ENCODE measurements at regions not wholly inside any gene's neighbourhood (a gene's known extent, or its start where the extent isn't known, plus 50 kb on each side); places are given as distances from the start of the nearest gene placed in this dataset.

DNA sequence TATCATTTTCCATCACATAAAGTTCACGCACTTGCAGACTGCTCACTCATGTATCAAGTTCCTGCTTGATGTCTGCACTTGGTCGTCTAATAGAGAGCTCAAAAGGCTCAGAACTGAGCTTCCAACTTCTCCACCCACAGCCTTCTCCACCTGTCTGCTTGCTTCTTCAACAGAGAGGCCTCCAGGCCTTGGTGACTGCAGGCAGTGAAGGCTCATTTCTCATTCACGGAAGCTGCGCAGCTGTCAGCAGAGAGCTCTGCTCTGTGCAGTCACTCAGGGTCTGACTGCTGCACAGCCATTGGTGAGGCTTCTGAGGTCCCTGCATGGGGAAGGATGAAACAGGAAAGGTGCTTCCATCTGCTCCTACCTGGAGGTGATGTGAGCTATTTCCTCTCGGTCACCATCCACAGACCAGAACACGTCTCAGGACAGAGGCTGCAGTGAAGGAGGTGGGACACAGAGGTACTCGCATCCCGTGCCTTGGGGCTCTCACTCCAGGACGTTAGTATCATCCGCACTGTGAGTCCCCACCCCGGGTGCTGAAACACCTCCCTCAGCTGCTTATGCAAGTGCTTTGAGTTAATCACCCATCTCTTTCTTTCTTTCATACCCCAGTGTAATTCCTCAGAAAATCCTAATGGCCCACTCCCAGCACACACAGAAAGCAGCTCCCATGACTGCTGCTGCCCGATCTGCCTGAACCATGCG is 126.2 kb downstream of the TMEM18 start:
- DNase-seq: no peak

DNA sequence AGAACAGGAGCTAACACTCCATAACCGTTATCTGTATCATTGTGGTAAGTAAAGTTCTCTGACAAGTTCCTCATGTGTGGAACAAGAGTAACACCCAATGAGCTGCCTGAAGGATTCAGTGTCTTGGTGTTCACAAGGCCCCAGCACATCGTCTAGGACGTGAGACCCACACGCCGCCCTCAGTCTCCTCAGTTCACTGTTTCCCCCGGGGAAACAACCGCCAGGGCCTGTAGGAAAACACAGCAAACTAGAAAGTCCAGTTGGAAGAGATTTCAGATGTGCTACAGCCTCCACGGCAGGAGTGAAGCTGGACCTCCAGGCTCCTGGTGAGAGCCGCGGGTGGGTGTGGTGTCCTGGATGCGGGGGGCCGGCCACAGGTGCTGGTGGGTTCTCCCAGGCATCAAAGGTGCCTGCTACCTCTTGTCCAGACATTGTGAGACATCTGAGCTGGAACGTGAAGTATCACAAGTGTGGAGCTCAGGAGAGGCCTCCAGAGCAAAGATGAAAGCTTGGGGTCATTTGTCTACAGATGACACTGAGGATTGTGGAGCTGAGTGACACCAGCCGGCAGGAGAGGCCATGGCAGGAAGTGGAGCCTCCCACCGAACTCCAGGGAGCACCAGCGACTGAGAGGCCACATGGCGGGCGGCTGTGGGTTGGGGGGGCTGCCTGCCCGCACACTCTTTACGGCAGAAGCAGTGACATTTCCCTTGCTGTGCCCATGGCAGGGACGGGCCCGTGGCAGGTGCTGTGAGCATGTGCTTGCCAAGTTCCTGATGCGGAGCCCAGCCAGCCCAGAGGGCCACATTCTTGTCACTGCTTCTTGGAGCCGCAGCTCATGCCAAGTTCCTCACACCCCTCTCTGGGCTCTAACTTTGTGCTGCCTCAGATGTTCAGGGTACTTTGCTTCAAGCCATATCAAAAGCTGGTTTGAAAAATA is 131.2 kb downstream of the TMEM18 start:
- no peak for DNase-seq

DNA sequence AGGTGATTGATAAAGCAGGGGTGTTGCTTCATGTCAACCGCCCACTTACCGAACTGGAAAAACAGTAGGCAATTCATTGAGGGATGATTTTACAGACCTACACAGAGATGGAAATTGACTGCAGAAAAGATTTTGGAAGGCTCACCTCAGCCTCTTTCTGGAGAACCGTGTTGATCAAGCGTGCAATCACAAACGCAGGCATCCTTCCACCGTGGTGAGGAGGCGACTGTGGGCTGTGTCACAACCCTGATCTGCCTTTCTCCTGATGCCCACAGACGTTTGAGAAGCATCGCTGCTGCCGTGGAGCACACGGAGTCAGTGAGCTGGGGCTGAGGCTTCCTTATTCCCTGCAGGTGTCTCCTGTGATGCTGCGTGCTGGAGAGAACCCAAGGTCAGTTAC is 132.0 kb downstream of the TMEM18 start:
- DNase-seq: no peak

DNA sequence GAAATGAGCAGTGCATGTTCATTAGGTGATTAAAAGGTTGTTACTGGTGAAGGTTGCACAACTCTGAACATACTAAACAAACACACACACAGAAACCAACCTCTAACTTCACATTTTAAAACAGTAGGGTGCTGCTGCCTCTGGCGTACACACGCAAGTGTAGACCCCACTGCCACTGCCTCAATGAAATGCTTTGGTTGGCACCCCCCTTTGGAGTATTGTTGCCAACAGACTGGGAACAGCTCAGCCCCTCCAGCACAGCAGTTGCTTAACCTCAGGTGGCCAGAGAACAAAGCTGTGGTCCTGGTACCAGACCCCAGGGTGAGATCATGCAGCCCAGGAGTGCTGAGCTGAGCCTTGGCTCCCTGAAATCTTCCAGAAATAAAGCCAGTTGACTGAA is 138.6 kb downstream of the TMEM18 start:
- DNase-seq: no peak

DNA sequence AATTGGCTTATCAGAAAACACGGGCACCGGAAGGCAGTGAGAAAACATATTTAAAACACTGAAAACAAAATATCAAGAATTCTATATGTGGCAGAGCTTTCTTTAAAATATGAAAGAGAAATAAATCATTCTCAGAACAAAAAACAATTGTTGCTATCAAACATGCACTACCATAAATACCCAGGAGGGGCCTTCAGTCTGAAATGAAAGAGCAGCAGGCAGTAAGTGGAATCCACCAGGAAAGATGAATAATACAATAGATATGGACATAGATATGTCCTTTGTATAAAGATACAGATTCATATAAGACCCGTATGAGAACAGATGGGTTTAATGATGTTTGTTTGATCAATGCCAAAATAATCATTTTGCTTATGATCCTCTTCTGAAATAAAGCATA is 142.0 kb downstream of the TMEM18 start:
- DNase-seq: no peak

DNA sequence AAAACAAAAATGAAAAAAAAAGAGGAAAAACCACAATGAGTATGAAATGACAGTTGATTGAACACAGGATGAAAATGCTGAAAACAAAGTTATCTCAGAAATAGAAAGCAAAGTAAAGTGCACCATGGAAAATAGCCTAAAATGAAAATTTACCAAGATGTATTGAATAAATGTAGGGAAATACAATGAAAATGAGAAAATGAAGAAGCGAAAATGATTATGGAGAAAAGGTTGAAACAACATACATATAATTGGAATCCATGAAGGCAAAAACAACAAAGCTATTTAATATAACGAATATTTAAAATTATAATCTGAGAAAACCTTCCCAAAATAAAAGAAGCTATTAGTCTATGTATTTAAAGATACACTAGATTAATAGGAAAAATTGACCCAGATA is 147.4 kb downstream of the TMEM18 start:
- DNase-seq: no peak

DNA sequence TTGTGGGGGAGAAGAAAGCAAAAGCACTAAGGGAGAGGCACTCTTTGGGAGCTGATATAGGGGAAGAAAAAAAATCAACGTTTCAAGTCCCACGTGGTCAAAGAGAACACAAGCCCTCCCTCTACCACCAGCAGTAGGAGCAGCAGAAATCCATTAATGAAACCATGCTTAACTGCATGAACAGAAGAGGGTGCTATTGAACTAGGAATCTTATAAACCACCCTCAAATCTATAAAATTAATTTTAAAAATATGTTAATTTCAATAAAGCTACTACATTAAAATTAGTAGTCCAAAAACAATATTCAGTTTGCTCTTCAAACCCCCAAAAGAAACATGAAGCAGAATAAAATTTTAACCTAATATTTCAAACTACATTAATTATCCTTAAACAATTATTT is 147.8 kb downstream of the TMEM18 start:
- DNase-seq: no peak

GRCh38 chr2:527581-527980 is 149.6 kb downstream of the TMEM18 start:
- no peak for DNase-seq

DNA sequence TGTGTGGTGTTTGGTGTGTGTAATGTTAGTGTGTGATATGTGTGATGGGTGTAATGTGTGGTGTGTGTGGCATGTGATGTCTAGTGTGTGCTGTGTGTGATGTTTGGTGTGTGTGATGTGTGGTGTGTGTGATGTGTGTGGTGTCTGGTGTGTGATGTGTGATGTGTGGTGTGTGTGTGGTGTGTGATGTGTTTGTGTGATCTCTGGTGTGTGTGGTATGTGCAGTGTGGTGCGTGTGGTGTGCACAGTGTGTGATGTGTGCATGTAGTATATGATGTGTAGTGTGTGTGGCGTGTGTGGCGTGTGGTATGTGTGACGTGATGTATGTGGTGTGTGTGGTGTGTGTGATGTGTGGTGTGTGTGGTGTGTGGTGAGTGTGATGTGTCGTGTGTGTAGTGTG is 150.3 kb downstream of the TMEM18 start:
- DNase-seq: no peak

DNA sequence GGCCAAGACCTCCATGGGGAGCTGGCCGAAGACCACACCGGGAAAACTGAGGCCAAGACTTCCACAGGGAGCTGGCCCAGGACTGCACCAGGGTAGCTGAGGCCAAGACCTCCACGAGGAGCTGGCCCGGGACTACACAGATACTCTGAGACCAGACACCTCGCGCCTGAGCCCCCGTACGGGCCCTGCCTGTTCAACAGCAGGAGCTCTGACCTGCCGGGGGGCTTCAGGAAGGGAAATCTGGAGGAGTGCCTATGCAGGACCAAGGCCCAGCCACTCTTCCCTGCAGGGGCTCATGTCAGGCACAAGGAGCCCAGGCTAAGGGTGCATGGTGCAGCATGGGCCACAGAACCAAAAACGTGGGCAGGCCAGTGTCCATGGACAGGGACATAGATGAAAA is 151.6 kb downstream of the TMEM18 start:
- no peak for DNase-seq

DNA sequence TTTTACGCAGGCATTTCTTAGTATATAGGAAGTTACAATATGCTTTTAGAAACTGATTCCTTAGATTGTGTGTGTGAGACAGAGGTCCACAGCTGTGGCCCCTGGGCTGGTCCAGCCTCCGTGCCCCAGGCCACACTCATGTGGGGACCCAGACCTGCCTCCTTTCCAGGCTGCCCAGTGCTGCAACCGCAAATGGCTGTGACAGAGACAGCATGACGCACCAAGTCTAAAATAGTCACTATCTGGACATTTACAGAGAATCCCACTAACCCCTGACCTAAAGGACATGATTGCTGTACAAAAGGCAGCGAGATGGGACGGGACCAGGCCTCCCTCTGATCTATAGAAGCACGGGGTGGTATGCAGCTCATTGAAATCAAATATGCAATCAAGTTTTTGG is 152.2 kb downstream of the TMEM18 start:
- no peak for DNase-seq

DNA sequence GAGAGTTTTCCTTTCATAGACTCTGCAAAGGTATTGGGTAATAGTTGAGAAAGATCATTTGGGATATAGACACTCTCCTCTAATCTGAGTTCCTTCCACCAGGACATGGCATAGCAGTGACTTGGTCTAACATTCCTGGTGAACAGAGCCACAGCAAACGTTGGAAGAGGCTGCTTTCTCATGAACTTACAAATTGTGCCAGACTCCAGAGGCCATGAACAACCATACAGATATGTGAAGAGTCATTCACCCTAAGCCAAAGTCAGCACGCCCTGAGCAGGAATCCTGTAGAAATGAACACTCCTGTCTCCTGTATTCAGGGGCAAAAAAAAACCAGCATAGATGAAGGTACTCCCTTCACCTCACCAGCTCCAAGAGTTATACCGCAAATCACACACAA is 152.8 kb downstream of the TMEM18 start:
- no peak for DNase-seq

GRCh38 chr2:523698-524270 is 153.4 kb downstream of the TMEM18 start:
- DNase-seq: no peak

DNA sequence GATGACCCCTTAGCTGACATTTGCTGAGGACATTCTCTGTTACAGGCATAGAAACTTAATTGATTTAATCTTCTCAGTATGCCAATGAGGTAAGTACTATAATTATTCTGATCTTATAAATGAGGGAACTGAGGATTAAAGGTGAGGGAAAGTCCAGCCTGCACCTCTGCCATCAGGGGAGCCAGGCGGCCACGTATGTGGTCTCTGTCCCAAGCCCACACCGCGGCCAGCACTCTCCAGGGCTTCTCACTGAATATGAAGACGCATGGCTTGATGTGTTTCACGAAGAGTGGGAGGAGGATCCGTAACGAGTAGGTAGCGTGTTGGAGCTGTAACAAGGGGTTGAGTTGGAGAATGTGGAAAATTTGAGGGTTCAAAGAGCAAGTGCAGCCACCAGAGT is 154.4 kb downstream of the TMEM18 start:
- no peak for DNase-seq

DNA sequence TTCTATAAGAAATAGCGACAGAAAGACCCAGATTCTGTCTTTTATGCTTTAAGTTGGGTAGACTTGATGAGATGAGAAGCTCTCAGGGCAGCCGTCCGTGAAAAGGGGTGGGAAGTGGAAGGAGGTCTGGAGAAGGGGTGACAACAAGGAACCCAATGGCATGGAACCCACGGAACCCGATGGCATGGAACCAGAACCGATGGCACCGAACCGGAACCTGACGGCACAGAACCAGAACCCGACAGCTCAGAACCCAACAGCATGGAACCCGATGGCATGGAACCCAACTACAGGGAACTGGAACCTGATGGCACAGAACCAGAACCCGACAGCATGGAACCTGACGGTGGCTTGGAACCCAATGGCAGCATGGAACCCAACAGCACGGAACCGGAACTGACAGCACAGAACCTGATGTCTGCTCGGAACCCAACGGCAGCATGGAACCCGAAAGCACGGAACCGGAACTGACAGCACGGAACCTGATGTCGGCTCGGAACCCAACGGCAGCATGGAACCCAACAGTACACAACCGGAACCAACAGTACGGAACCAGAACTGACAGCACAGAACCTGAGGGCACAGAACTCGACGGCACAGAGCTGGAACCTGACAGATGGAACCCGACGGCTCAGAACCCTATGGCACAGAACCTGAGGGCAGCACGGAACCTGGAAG is 155.2 kb downstream of the TMEM18 start:
- no peak for DNase-seq

DNA sequence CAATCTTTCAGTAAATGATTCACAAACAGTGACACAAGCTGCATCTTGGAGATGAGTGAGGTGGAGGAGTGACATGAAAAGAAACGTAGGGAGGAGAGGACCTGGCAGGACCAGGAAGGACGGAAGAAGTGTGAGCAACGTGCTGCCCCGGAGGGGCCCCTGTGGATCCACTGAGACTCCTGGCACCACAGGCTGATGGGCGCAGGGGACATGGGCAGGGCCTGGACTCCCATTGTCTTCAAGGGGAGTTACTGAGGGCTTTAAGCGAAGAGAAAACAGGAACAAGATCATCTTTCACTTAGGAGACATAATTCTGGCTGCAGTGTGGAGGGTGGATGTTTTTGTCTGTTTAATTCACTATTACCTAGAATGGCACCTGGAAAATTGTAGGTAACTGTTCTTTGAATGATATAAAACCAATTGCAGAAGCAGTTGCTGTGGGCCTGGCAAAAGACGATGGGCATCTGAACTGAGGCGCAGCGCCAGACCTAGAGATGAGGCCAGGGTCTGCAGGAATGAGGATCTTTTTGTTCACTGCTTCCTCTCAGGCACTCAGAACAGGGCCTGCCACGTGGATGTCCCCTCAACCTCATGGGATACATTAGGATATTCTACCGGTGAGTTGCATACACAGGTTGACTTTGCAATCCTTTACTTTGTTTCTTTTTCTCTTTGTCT is 156.4 kb downstream of the TMEM18 start:
- no peak for DNase-seq

DNA sequence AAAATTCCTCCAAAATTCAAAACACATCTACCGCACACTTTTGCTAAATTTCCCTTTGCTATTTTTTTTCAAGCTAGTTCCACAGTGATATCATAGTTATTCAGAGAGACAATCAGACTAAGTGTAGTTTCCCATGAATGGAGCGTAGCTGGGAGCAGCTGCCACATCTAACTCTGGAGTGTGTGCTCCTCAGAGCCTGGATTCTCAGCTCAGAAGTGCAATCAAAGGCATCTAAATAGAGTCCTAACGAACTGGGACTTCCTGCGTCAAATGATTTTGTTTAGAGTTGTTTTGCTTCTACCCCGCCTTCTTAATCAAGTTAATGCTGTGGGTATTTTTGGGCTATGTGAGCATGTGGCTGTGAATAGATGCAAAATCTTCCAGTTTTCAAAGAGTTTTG is 160.3 kb downstream of the TMEM18 start:
- no peak for DNase-seq

DNA sequence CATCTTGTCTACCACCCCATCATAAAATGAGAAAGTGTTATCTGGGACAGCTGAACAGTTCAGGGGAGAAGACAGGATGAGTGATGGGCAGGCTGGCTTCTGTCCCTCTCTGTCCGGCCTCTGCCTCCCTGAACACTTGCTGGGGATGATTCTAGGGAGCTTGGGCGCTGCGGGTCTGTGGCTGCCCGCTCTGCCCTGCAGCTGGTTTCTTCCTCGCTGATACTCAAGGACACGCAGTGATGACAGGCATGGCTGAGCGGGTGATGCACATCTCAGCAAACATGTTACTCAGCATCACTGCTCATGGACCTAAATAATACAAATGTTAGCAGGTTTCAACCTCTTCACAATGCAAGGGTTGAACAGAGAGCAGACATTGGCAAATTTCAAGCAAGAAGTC is 161.1 kb downstream of the TMEM18 start:
- no peak for DNase-seq

DNA sequence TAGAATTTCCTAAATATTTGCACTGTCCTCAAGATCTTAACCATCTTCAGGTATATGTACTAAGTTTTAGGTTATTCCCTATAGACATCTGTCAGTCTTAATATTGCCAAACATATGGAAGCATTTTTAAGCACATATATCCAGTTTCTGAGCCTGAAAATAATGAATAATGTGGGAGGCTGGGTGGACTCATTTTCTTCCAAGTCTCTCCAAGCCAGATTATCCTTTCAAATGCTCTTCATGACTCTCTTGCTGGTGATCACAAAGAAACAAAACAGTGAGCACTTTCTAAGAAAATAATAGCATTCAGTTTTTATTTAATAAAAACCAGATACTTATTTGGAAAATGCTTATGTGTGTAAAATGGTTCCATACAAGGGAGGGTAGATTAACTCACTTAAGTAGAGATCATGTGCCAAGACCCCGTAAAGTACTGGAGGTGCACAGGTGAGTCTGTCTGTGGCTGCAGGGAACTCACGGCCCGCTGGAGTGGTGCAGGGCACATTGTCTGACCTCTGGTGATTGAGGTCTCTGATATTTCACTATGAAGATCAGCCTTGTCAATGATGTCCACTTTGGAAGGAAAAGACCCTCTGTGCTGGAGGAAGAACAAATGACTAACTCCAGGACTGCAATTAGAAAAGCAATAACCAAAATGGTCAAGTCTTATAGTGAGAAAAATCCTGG is 161.6 kb downstream of the TMEM18 start:
- DNase-seq: no peak

DNA sequence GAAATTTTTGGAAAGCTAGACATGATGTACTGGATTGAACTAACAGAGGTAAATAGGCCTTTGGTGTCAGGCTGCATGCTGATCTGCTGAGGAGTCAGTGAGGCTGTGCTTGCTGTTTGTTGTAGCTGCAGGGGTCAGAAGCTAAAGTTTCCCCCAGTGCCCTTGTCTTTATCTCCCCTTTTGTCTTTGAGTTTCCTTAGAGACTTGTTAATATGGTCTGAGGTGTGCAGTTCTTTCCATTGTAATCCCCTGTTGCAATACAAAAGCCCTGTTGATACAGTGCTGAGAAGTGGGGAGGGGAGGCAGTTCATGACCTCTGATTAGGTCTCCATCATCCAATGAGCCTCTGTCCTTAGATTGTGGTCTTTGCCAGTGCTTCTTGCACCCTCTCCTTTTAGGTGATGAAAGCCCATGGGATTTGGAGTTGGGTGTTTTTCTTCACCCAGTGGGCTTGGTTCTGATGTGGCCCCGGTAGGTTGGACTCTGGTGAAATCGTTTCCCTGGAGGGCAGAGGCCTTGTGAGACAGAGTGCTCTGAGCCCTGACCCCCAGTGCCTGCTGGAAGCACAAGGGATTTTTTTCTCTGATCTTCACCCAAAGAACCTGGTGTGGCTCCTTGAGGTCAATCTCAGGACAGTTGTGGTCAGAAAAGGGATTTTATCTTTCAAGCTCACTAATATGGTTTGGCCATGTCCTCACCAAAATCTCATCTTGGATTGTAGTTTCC is 163.1 kb downstream of the TMEM18 start:
- DNase-seq: no peak

DNA sequence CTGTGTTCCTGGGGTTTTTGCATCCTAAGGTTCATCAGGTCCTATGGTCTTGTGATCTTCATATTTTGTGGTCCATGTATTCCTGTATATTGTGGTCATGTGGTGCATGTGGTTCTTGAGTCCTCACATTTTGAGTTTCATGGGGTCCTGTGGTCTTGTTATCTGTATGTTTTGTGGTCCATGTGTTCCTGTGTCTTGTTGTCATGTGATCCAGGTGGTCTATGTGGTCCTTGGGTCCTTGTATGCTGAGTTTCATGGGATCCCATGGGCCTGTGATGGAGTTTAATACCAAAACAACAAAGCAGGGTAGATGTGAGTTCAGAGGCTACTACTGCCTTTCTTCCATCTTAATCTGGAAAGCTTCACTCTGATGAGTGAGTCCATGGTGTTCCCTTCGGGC is 166.4 kb downstream of the TMEM18 start:
- DNase-seq: no peak

GRCh38 chr2:509888-510287 is 167.3 kb downstream of the TMEM18 start:
- no peak for DNase-seq
